ENCODE measurements at regions not wholly inside any gene's neighbourhood (a gene's known extent, or its start where the extent isn't known, plus 50 kb on each side); places are given as distances from the start of the nearest gene placed in this dataset.

DNA sequence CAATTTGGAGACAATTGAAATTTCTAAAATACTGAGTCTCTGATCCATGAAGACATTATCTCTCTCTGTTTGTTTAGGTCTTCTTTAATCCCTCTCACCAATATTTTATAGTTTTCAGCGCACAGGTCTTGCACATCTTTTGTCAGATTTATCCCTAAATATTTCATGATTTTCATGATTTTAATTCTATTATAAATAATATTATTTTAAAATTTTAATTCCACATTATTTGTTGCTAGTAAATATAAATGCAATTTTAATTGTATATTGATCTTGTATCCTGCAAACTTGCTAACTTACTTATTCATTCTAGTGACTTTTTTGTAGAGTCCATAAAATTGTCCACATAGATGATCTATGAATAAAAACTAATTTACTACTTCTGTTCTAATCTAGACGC is 112.6 kb upstream of the TNPO1 start:
- no peak overlapping the region for H2BK120ac ChIP-seq (ENCODE audit: low read depth, low read length)
- no peak overlapping the region for H3K9ac ChIP-seq (ENCODE audit: low read depth, low read length)
- no peak overlapping the region for H4K5ac ChIP-seq (ENCODE audit: low read depth, low read length)
- ChIA-PET CTCF (no interaction called here), POLR2A (ENCODE audit: unreplicated experiment) (no interaction called here)
- H2BK20ac ChIP-seq (ENCODE audit: low read depth, low read length): no peak overlapping the region
- no peaks in the 10 kb centered on the region; the same call in 1 of the 2 replicates for H3K9me3 ChIP-seq (ENCODE audit: control insufficient read depth, insufficient read depth, low read length)
- H3K14ac ChIP-seq (replicated peaks; ENCODE audit: low read depth, low read length): no peak overlapping the region
- no peak for TF ChIP-seq CEBPB (IDR thresholded peaks at IDR 0.05; ENCODE audit: low read depth, low read length)
- no peak for TF ChIP-seq NFE2L2 (IDR thresholded peaks at IDR 0.05; ENCODE audit: low read depth, low read length)
- TF ChIP-seq, protein P1, sequence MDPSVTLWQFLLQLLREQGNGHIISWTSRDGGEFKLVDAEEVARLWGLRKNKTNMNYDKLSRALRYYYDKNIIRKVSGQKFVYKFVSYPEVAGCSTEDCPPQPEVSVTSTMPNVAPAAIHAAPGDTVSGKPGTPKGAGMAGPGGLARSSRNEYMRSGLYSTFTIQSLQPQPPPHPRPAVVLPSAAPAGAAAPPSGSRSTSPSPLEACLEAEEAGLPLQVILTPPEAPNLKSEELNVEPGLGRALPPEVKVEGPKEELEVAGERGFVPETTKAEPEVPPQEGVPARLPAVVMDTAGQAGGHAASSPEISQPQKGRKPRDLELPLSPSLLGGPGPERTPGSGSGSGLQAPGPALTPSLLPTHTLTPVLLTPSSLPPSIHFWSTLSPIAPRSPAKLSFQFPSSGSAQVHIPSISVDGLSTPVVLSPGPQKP (IDR thresholded peaks at IDR 0.05; ENCODE audit: borderline replicate concordance, low read depth, low read length): no peak
- TF ChIP-seq BHLHE40 (IDR thresholded peaks at IDR 0.05; ENCODE audit: low read depth, low read length): no peak
- no peak for TF ChIP-seq FOS (IDR thresholded peaks at IDR 0.05; ENCODE audit: low read depth, low read length)
- TF ChIP-seq, protein P2, sequence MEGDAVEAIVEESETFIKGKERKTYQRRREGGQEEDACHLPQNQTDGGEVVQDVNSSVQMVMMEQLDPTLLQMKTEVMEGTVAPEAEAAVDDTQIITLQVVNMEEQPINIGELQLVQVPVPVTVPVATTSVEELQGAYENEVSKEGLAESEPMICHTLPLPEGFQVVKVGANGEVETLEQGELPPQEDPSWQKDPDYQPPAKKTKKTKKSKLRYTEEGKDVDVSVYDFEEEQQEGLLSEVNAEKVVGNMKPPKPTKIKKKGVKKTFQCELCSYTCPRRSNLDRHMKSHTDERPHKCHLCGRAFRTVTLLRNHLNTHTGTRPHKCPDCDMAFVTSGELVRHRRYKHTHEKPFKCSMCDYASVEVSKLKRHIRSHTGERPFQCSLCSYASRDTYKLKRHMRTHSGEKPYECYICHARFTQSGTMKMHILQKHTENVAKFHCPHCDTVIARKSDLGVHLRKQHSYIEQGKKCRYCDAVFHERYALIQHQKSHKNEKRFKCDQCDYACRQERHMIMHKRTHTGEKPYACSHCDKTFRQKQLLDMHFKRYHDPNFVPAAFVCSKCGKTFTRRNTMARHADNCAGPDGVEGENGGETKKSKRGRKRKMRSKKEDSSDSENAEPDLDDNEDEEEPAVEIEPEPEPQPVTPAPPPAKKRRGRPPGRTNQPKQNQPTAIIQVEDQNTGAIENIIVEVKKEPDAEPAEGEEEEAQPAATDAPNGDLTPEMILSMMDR (conservative IDR thresholded peaks at IDR 0.05; ENCODE audit: low read depth, low read length): no peak
- no peak overlapping the region for H3K56ac ChIP-seq (ENCODE audit: extremely low read depth, insufficient read depth, low read length)
- dilution Hi-C loops (cut with HindIII; ENCODE audit: low sequenced_read_pairs, unreplicated experiment): no loop called here
- H2AK9ac ChIP-seq (replicated peaks; ENCODE audit: low read depth, low read length, poor library complexity): no peak overlapping the region
- H3K18ac ChIP-seq (ENCODE audit: low read depth, low read length): no peak overlapping the region
- WGBS, 2 experiments (ENCODE audit: extremely low coverage in 2 of 2, insufficient read length in 1 of 2): no CpG with 5 or more reads among the region's 2 CpGs
- no peak overlapping the region for H3K23ac ChIP-seq (ENCODE audit: low read depth, low read length)
- H3K79me1 ChIP-seq (ENCODE audit: low read depth in 1 of 2, low read length in 2 of 2): no peaks in the 10 kb centered on the region
- H3K27ac ChIP-seq (ENCODE audit: insufficient read depth, low read length): no peak overlapping the region
- H4K91ac ChIP-seq (ENCODE audit: insufficient read depth, low read depth, low read length): no peak overlapping the region
- H2AFZ ChIP-seq (replicated peaks; ENCODE audit: low read length, poor library complexity): no peak overlapping the region
- H3K4me3 ChIP-seq (ENCODE audit: insufficient read depth, low read depth, low read length): no peak overlapping the region
- no TSS peak for BruUV-seq (replicated peaks)
- DNase-seq: no peak
- H3K36me3 ChIP-seq (ENCODE audit: control insufficient read depth, insufficient read depth, low read length): no peaks in the 10 kb centered on the region
- H2BK5ac ChIP-seq (ENCODE audit: low read depth, low read length, poor library complexity, severe bottlenecking): no peak overlapping the region
- no peak overlapping the region for H3K4ac ChIP-seq (ENCODE audit: low read depth, low read length)
- no peak for ATAC-seq (ENCODE audit: low read depth)
- intact Hi-C loops (cut with micrococcal nuclease): no loop called here
- no peak overlapping the region for H2BK15ac ChIP-seq (ENCODE audit: low read depth, low read length)
- no peak overlapping the region for H4K8ac ChIP-seq (ENCODE audit: low read depth in 2 of 2, low read length in 2 of 2)
- no peak overlapping the region for H2AK5ac ChIP-seq (ENCODE audit: low read depth, low read length)
- no peaks in the 10 kb centered on the region for H3K4me1 ChIP-seq (ENCODE audit: control insufficient read depth, insufficient read depth, low read length)
- in situ Hi-C loops (cut with MboI; ENCODE audit: low sequenced_read_pairs): no loop called here
- H3K9me1 ChIP-seq (ENCODE audit: insufficient read depth, low read length): no peaks in the 10 kb centered on the region
- peaks cover 8% of the 10 kb centered on the region for H3K27me3 ChIP-seq (ENCODE audit: control insufficient read depth, insufficient read depth, low read length)
- H4K20me1 ChIP-seq (ENCODE audit: insufficient read depth, low read length): no peaks in the 10 kb centered on the region
- no peak overlapping the region for H3K4me2 ChIP-seq (ENCODE audit: low read depth, low read length)
